HL-60 (cell line): ENCODE measurements at regions not wholly inside any gene's neighbourhood (a gene's known extent, or its start where the extent isn't known, plus 50 kb on each side); places are given as distances from the start of the nearest gene placed in this dataset.
"Not testable (repeated sequence)": the region's sequence is repeated elsewhere in the genome, so short reads cannot be mapped to it uniquely, and the experiment has no call there.

Experiments used
- DNase-seq, 2 experiments: peaks; one replicate each; pipeline ENCODE4 v3.0.0-alpha.2; 2010 to 2020; ENCODE audit warnings: low read depth in 1 of 2, low spot score in 1 of 2
- H3K27ac ChIP-seq: fragments of 250-450 bp; sonication (Bioruptor Pico); replicated peaks from 2 replicates; pipeline ENCODE4 v1.5.1; 2020; ENCODE audit warnings: mild to moderate bottlenecking, moderate library complexity
- H3K27me3 ChIP-seq: fragments of 250-450 bp; sonication (Bioruptor Pico); 2 replicates; pipeline ENCODE4 v1.5.1; 2021; ENCODE audit warnings: mild to moderate bottlenecking, moderate library complexity; ENCODE audit not compliant: insufficient read depth, poor library complexity, severe bottlenecking
- H3K4me3 ChIP-seq: replicated peaks from 2 replicates; pipeline ENCODE4 v1.5.1; 2011; ENCODE audit warnings: mild to moderate bottlenecking, control low read depth, low read length; ENCODE audit not compliant: insufficient read depth
- GABPA ChIP-seq: IDR thresholded peaks from 2 replicates; pipeline ENCODE4 v1.6.1; 2012; ENCODE audit warnings: low read depth
- POLR2AphosphoS5 ChIP-seq: IDR thresholded peaks from 2 replicates; pipeline ENCODE4 v1.6.1; 2012; ENCODE audit warnings: low read depth
- SPI1 ChIP-seq: IDR thresholded peaks from 2 replicates; pipeline ENCODE4 v1.6.1; 2012; ENCODE audit warnings: low read depth, mild to moderate bottlenecking, borderline replicate concordance
- TF ChIP-seq, protein P1 (sequence below): IDR thresholded peaks from 2 replicates; pipeline ENCODE4 v1.6.1; 2012; ENCODE audit warnings: low read depth; ENCODE audit not compliant: insufficient replicate concordance
- TF ChIP-seq, protein P2 (sequence below): IDR thresholded peaks from one replicate; pipeline ENCODE4 v1.5.1; 2011; ENCODE audit warnings: low read length, control low read depth, inconsistent platforms; ENCODE audit not compliant: insufficient read depth

DNA sequence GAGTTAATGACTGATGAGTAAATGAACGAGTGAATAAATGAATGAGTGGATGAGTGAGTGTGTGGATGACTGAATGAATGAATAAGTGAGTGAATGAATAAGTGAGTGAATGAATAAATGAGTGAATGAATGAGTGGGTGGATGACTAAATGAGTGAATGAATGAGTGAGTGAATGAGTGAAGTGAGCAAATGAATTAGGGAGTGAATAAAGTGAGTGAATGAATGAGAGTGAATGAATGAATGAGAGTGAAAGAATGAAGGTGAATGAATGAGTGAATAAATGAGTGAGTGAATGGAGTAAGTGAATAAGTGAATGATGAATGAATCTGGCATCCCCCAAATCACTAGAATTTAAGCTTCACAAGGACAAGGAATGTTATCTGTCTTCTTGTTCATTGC, 1253.0 kb downstream of the TYW1 start:
- no peaks in the 10 kb centered on the region for H3K27me3 ChIP-seq
- H3K4me3 ChIP-seq = no peak overlapping the region
- DNase-seq = no peak
- no peak overlapping the region for H3K27ac ChIP-seq
- TF ChIP-seq GABPA (no peak), SPI1 (no peak), POLR2AphosphoS5 (no peak)
- TF ChIP-seq, protein P1, sequence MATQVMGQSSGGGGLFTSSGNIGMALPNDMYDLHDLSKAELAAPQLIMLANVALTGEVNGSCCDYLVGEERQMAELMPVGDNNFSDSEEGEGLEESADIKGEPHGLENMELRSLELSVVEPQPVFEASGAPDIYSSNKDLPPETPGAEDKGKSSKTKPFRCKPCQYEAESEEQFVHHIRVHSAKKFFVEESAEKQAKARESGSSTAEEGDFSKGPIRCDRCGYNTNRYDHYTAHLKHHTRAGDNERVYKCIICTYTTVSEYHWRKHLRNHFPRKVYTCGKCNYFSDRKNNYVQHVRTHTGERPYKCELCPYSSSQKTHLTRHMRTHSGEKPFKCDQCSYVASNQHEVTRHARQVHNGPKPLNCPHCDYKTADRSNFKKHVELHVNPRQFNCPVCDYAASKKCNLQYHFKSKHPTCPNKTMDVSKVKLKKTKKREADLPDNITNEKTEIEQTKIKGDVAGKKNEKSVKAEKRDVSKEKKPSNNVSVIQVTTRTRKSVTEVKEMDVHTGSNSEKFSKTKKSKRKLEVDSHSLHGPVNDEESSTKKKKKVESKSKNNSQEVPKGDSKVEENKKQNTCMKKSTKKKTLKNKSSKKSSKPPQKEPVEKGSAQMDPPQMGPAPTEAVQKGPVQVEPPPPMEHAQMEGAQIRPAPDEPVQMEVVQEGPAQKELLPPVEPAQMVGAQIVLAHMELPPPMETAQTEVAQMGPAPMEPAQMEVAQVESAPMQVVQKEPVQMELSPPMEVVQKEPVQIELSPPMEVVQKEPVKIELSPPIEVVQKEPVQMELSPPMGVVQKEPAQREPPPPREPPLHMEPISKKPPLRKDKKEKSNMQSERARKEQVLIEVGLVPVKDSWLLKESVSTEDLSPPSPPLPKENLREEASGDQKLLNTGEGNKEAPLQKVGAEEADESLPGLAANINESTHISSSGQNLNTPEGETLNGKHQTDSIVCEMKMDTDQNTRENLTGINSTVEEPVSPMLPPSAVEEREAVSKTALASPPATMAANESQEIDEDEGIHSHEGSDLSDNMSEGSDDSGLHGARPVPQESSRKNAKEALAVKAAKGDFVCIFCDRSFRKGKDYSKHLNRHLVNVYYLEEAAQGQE = no peak
- TF ChIP-seq, protein P2, sequence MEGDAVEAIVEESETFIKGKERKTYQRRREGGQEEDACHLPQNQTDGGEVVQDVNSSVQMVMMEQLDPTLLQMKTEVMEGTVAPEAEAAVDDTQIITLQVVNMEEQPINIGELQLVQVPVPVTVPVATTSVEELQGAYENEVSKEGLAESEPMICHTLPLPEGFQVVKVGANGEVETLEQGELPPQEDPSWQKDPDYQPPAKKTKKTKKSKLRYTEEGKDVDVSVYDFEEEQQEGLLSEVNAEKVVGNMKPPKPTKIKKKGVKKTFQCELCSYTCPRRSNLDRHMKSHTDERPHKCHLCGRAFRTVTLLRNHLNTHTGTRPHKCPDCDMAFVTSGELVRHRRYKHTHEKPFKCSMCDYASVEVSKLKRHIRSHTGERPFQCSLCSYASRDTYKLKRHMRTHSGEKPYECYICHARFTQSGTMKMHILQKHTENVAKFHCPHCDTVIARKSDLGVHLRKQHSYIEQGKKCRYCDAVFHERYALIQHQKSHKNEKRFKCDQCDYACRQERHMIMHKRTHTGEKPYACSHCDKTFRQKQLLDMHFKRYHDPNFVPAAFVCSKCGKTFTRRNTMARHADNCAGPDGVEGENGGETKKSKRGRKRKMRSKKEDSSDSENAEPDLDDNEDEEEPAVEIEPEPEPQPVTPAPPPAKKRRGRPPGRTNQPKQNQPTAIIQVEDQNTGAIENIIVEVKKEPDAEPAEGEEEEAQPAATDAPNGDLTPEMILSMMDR = no peak

DNA sequence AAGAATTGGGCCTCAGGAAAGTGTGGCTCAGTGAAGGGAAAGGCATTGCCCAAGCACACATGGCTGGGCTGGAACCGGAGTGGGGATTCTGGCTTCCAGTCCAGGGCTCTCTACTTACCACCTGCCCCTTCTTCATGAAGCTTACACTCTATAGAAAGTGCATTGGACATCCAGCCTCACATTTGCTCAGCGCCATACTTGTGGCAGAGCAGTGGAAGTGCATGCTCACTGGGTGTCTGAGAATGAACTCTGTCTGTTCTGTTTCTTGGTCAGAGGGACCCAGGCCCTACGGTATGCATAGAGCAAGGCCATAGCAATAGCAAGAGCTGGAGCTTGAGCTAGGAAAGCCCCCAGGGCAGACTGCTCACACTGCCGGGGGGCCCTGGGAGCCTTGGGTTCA, 1253.5 kb downstream of the TYW1 start:
- Histone ChIP-seq H3K4me3 (no peak overlapping the region), H3K27ac (no peak overlapping the region), H3K27me3 (no peaks in the 10 kb centered on the region)
- no peak for DNase-seq
- TF ChIP-seq SPI1 (no peak), GABPA (no peak), POLR2AphosphoS5 (no peak)
- TF ChIP-seq, protein P2 = no peak
- TF ChIP-seq, protein P1 = no peak

DNA sequence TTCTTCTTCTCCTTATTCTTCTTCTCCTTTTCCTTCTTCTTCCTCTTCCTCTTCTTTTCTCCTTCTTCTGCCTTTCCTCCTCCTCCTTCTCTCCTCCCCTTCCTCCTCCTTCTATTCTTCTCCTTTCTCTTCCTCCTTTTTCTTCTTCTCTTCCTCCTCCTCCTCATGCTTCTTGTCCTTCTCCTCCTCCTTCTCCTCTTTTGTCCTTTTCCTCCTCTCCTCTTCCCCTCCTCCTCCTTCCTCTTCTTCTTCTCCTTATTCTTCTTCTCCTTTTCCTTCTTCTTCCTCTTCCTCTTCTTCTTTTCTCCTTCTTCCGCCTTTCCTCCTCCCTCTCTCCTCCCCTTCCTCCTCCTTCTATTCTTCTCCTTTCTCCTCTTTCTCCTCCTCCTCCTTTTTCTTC, 1258.2 kb downstream of the TYW1 start:
- not testable (repeated sequence) for DNase-seq, H3K27me3 ChIP-seq, H3K27ac ChIP-seq, H3K4me3 ChIP-seq

DNA sequence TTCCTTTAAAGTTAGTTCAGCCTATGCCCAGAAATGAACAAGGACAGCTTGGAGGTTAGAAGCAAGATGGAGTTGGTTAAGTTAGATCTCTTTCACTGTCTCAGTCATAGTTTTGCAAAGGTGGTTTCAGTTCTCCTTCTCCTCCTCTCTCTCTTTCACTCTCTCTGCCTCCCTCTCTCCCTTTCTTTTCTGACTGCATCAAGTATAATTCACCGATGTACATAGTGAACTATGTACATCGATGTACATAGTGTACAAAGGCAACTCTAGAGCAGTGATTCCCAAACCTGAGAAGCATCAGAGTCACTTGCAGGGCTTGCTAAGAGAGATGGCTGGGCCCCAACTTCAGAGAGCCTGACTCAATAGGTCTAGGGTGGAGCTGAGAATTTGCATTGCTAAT, 1259.7 kb downstream of the TYW1 start:
- Histone ChIP-seq H3K4me3 (no peak overlapping the region), H3K27me3 (no peaks in the 10 kb centered on the region), H3K27ac (no peak overlapping the region)
- TF ChIP-seq SPI1 (no peak), POLR2AphosphoS5 (no peak), GABPA (no peak)
- TF ChIP-seq, protein P2 = no peak
- TF ChIP-seq, protein P1 = no peak
- DNase-seq = no peak
